Gastrocnemius medialis (tissue), 4 donors: ENCODE measurements at regions not wholly inside any gene's neighbourhood (a gene's known extent, or its start where the extent isn't known, plus 50 kb on each side); places are given as distances from the start of the nearest gene placed in this dataset.

Experiments
- CTCF ChIP-seq, 5 experiments: fragments of 450-650 bp in 3 of 5; fragments of 200-600 bp in 2 of 5; sonication (generic) in 2 of 5; IDR thresholded peaks in 4 of 5; conservative IDR thresholded peaks in 1 of 5; 1 replicate in 4 of 5; 2 replicates in 1 of 5; pipeline ENCODE4 v1.5.1; 2016 to 2019; ENCODE audit warnings: antibody characterized with exemption in 5 of 5, mild to moderate bottlenecking in 3 of 5, moderate library complexity in 3 of 5
- POLR2A ChIP-seq, 2 donors: fragments of 450-650 bp; IDR thresholded peaks; one replicate each; pipeline ENCODE4 v1.6.1; 2017; ENCODE audit warnings: antibody characterized with exemption in 2 of 2, mild to moderate bottlenecking in 2 of 2, moderate library complexity in 2 of 2

GRCh38 chr10:22810643-22811465, 96.5 kb upstream of the PIP4K2A start:
- TF ChIP-seq CTCF (IDR thresholded peaks at IDR 0.05 in 4 of 5, conservative IDR thresholded peaks at IDR 0.05 in 1 of 5) (no peak), POLR2A (IDR thresholded peaks at IDR 0.05) (no peak)
